Renal cortex interstitium (tissue), 11 donors: ENCODE measurements at regions not wholly inside any gene's neighbourhood (a gene's known extent, or its start where the extent isn't known, plus 50 kb on each side); places are given as distances from the start of the nearest gene placed in this dataset.

Experiments
- DNase-seq, 11 donors: peaks; one replicate each; pipeline ENCODE4 v3.0.0-alpha.2; 2013; ENCODE audit warnings: low read depth in 9 of 11, low spot score in 4 of 11; ENCODE audit errors: extremely low read depth in 1 of 11

- DNase-seq: no peak
Measured at GRCh38 chr15:77784361-77785292, 151.9 kb upstream of the LINGO1 start.

- DNase-seq: no peak
Measured at GRCh38 chr15:77783636-77784035, 150.9 kb upstream of the LINGO1 start.

GRCh38 chr15:77782691-77783090 is 150.0 kb upstream of the LINGO1 start:
- DNase-seq: no peak

GRCh38 chr15:77781946-77782240 is 149.2 kb upstream of the LINGO1 start:
- no peak for DNase-seq

- DNase-seq: no peak
Measured at GRCh38 chr15:77781151-77781945, 148.6 kb upstream of the LINGO1 start.

GRCh38 chr15:77778802-77779201 is 146.1 kb upstream of the LINGO1 start:
- no peak for DNase-seq

- no peak for DNase-seq
Measured at GRCh38 chr15:77775837-77776236, 143.1 kb upstream of the LINGO1 start.

- DNase-seq: no peak
Measured at GRCh38 chr15:77775373-77775772, 142.7 kb upstream of the LINGO1 start.

GRCh38 chr15:77774350-77774749 is 141.6 kb upstream of the LINGO1 start:
- DNase-seq: no peak

- no peak for DNase-seq
Measured at GRCh38 chr15:77773903-77774302, 141.2 kb upstream of the LINGO1 start.

GRCh38 chr15:77772641-77773402 is 140.1 kb upstream of the LINGO1 start:
- no peak for DNase-seq

GRCh38 chr15:77771616-77772015 is 138.9 kb upstream of the LINGO1 start:
- DNase-seq: no peak

GRCh38 chr15:77769700-77770099 is 137.0 kb upstream of the LINGO1 start:
- no peak for DNase-seq

GRCh38 chr15:77768521-77769078 is 135.9 kb upstream of the LINGO1 start:
- no peak for DNase-seq

- no peak for DNase-seq
Measured at GRCh38 chr15:77768107-77768506, 135.4 kb upstream of the LINGO1 start.

- no peak for DNase-seq
Measured at GRCh38 chr15:77764095-77764494, 131.4 kb upstream of the LINGO1 start.

GRCh38 chr15:77762747-77763355 is 130.1 kb upstream of the LINGO1 start:
- DNase-seq: no peak

GRCh38 chr15:77759896-77760592 is 127.3 kb upstream of the LINGO1 start:
- no peak for DNase-seq
